GM12878 (cell line): ENCODE measurements at regions not wholly inside any gene's neighbourhood (a gene's known extent, or its start where the extent isn't known, plus 50 kb on each side); places are given as distances from the start of the nearest gene placed in this dataset.

Source experiments
- ATAC-seq: fragments of 200-7000 bp; cut with Tn5 transposase; 3 replicates; pipeline ENCODE4 v1.9.1; 2020; ENCODE audit warnings: mild to moderate bottlenecking, moderate library complexity
- BruUV-seq: library from RNA; stranded (reverse); fragments of 400-500 nt; replicated peaks from 2 replicates; lab custom pipeline; 2021; lab: Mats Ljungman, UMichigan
- CTCF ChIA-PET: fragments of 300-600 bp; sonication (Branson Sonifier 250); formaldehyde crosslinking; extraction: SDS; loops from one replicate; lab custom pipeline; 2021; ENCODE audit warnings: inconsistent platforms; lab: Yijun Ruan, JAX
- POLR2A ChIA-PET: fragments of 350-600 bp; formaldehyde crosslinking; extraction: SDS; loops from one replicate; lab custom pipeline; 2021; ENCODE audit warnings: inconsistent platforms; lab: Charles Lee
- RAD21 ChIA-PET: fragments of 300-600 bp; sonication (Branson Sonifier 250); formaldehyde crosslinking; loops from one replicate; lab custom pipeline; 2023; ENCODE audit warnings: antibody characterized with exemption; ENCODE audit not compliant: unreplicated experiment; lab: Charles Lee
- SMC1A ChIA-PET: fragments of 300-600 bp; sonication (Branson Sonifier 250); formaldehyde crosslinking; loops from one replicate; lab custom pipeline; 2023; ENCODE audit not compliant: unreplicated experiment, uncharacterized antibody; lab: Charles Lee
- DNase-seq: peaks from one replicate; pipeline ENCODE4 v3.0.0-alpha.2; 2011; ENCODE audit warnings: low read depth, low spot score
- FAIRE-seq: peaks from 3 replicates; lab custom pipeline; 2011; peaks lifted over from hg19 to GRCh38; lab: Jason Lieb, UNC
- H2AFZ ChIP-seq: 2 replicates; pipeline ENCODE4 v1.6.0; 2011; ENCODE audit warnings: low read depth, low read length, control low read depth; ENCODE audit not compliant: control insufficient read depth
- H3K27ac ChIP-seq: 2 replicates; pipeline ENCODE4 v1.5.1; 2011; ENCODE audit warnings: control low read depth; ENCODE audit not compliant: control insufficient read depth, insufficient read depth
- H3K27me3 ChIP-seq, 2 experiments: replicated peaks in 1 of 2; 2 replicates each; pipeline versions ENCODE4 v1.6.0 to v1.6.1; 2011; ENCODE audit warnings: low read length in 1 of 2; ENCODE audit not compliant: control insufficient read depth in 2 of 2, insufficient read depth in 2 of 2
- H3K36me3 ChIP-seq, 2 experiments: 2 replicates each; pipeline ENCODE4 v1.5.1; 2011; ENCODE audit warnings: low read length in 1 of 2; ENCODE audit not compliant: control insufficient read depth in 2 of 2, insufficient read depth in 2 of 2
- H3K4me1 ChIP-seq: 2 replicates; pipeline ENCODE4 v1.6.1; 2011; ENCODE audit warnings: mild to moderate bottlenecking, low read length, moderate library complexity, mixed read lengths; ENCODE audit not compliant: control insufficient read depth, insufficient read depth
- H3K4me2 ChIP-seq: 2 replicates; pipeline ENCODE4 v1.6.0; 2011; ENCODE audit warnings: control low read depth; ENCODE audit not compliant: control insufficient read depth, insufficient read depth
- H3K4me3 ChIP-seq: fragments of 200-600 bp; sonication (generic); 2 replicates; pipeline ENCODE4 v1.5.1; 2016
- H3K79me2 ChIP-seq: 2 replicates; pipeline ENCODE4 v1.6.0; 2011; ENCODE audit warnings: low read length; ENCODE audit not compliant: control insufficient read depth, insufficient read depth
- H3K9ac ChIP-seq: 2 replicates; pipeline ENCODE4 v1.8.0; 2011; ENCODE audit warnings: low read length, control low read depth, mixed read lengths; ENCODE audit not compliant: control insufficient read depth, insufficient read depth
- H3K9me3 ChIP-seq: replicated peaks from 3 replicates; pipeline ENCODE4 v1.5.1; 2011; ENCODE audit warnings: mild to moderate bottlenecking, low read length; ENCODE audit not compliant: control insufficient read depth, insufficient read depth
- H4K20me1 ChIP-seq: 2 replicates; pipeline ENCODE4 v1.6.0; 2011; ENCODE audit not compliant: control insufficient read depth, insufficient read depth
- CHD1 ChIP-seq: IDR thresholded peaks from 2 replicates; pipeline ENCODE4 v1.6.1; 2012; ENCODE audit warnings: low read depth, low read length, improper control_type of control experiment
- CREM ChIP-seq: IDR thresholded peaks from 2 replicates; pipeline ENCODE4 v1.6.1; 2014; ENCODE audit warnings: antibody characterized with exemption, low read depth
- JUNB ChIP-seq: IDR thresholded peaks from 2 replicates; pipeline ENCODE4 v1.6.1; 2016; ENCODE audit warnings: antibody characterized with exemption, mild to moderate bottlenecking
- KAT2A ChIP-seq: conservative IDR thresholded peaks from 2 replicates; pipeline ENCODE4 v1.6.1; 2011; ENCODE audit warnings: low read depth, low read length; ENCODE audit not compliant: control insufficient read depth
- KLF5 ChIP-seq: fragments of 450-650 bp; IDR thresholded peaks from 2 replicates; pipeline ENCODE4 v1.6.1; 2014; ENCODE audit warnings: mild to moderate bottlenecking; ENCODE audit not compliant: partially characterized antibody
- RAD51 ChIP-seq: fragments of 450-650 bp; IDR thresholded peaks from 2 replicates; pipeline ENCODE4 v1.6.1; 2016; ENCODE audit warnings: moderate library complexity, mild to moderate bottlenecking, inconsistent platforms
- RB1 ChIP-seq: fragments of 450-650 bp; formaldehyde crosslinking; IDR thresholded peaks from 2 replicates; pipeline ENCODE4 v1.6.1; 2017; ENCODE audit warnings: mild to moderate bottlenecking, borderline replicate concordance
- RBBP5 ChIP-seq: fragments of 200-600 bp; sonication (generic); conservative IDR thresholded peaks from 2 replicates; pipeline ENCODE4 v1.6.1; 2016
- STAT1 ChIP-seq: fragments of 450-650 bp; conservative IDR thresholded peaks from 2 replicates; pipeline ENCODE4 v1.6.1; 2014; ENCODE audit warnings: antibody characterized with exemption, mild to moderate bottlenecking
- WGBS: methylation state at CpG from one replicate; pipeline ENCODE4 v1.1.6; 2016; ENCODE audit warnings: low lambda C conversion rate; ENCODE audit not compliant: insufficient replicate concordance, insufficient coverage; ENCODE audit errors: missing lambda C conversion rate; 5-methylcytosine and 5-hydroxymethylcytosine counted together
- in situ Hi-C: fragments of 300-500 bp; cut with MboI; formaldehyde crosslinking; loops from 9 replicates; pipeline ENCODE4 v1.14.3; 2018; ENCODE audit warnings: mixed read lengths
- intact Hi-C: fragments of 100-400 bp; cut with micrococcal nuclease; formaldehyde crosslinking; loops from one replicate; pipeline ENCODE4 v1.14.2; 2022; ENCODE audit not compliant: unreplicated experiment
- TF ChIP-seq, protein P1 (sequence below): fragments of 450-650 bp; IDR thresholded peaks from 2 replicates; pipeline ENCODE4 v1.6.1; 2018; ENCODE audit warnings: mild to moderate bottlenecking, low read depth, moderate library complexity; ENCODE audit not compliant: partially characterized antibody
- TF ChIP-seq, protein P2 (sequence below): fragments of 450-650 bp; IDR thresholded peaks from 2 replicates; pipeline ENCODE4 v1.6.1; 2017; ENCODE audit warnings: antibody characterized with exemption, mild to moderate bottlenecking, moderate library complexity

DNA sequence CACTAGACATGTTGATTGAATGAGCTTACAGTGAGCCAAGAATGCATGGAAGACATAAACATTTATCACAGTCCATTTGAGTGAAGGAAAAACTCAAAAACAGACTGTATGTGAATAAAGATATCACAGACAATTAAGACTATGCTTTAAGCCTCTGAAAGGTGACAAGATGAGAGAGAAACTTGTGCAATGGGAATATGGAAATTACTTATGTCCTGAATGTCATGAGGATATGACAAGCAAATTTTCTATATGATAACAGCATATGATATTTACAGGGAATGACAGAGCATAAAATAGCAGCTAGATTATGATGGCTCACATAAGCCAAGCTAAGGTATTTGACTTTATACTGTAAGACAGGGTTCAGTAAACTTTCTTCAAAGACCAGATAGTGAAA, 1153.1 kb upstream of the USP15 start (continued):
- TF ChIP-seq, protein P1, sequence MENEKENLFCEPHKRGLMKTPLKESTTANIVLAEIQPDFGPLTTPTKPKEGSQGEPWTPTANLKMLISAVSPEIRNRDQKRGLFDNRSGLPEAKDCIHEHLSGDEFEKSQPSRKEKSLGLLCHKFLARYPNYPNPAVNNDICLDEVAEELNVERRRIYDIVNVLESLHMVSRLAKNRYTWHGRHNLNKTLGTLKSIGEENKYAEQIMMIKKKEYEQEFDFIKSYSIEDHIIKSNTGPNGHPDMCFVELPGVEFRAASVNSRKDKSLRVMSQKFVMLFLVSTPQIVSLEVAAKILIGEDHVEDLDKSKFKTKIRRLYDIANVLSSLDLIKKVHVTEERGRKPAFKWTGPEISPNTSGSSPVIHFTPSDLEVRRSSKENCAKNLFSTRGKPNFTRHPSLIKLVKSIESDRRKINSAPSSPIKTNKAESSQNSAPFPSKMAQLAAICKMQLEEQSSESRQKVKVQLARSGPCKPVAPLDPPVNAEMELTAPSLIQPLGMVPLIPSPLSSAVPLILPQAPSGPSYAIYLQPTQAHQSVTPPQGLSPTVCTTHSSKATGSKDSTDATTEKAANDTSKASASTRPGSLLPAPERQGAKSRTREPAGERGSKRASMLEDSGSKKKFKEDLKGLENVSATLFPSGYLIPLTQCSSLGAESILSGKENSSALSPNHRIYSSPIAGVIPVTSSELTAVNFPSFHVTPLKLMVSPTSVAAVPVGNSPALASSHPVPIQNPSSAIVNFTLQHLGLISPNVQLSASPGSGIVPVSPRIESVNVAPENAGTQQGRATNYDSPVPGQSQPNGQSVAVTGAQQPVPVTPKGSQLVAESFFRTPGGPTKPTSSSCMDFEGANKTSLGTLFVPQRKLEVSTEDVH = no peak
- no peak for TF ChIP-seq RAD51

DNA sequence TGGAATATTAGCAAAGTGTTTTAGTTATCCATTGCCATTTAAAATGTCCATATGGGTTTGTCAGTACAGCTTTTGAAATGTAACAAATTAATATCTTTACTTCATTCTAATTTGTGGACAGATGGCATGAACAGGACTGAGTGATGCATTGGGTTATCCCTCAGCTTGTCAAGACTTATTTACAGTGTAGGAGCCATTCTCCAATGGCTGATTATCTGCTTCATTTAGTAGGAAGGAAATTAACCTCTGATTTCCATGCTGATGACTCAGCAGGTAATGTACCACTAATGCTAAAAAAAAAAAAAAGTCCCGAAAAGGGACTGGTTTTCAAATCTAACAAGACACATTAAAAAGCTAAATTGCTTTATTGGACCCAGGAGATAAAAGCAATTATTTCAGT, 1149.0 kb upstream of the USP15 start:
- no peaks in the 10 kb centered on the region for H3K79me2 ChIP-seq
- H3K9ac ChIP-seq = no peak overlapping the region
- ChIA-PET POLR2A (interaction anchor here (0.7 kb wide), 1 partner anchor 1957 kb away, joined by 4 read pairs; no protein-coding TSS in a partner anchor), RAD21 (no interaction called here), SMC1A (interaction anchor here (0.9 kb wide), 1 partner anchor 13 kb away, joined by 3 read pairs; no protein-coding TSS in a partner anchor), CTCF (no interaction called here)
- ATAC-seq = no peak
- intact Hi-C loops (no loop called here), in situ Hi-C loops (no loop called here)
- no peak overlapping the region for H3K27ac ChIP-seq
- BruUV-seq = no TSS peak
- no peak for TF ChIP-seq KLF5
- no peak for TF ChIP-seq KAT2A
- no peak for TF ChIP-seq STAT1
- TF ChIP-seq RBBP5 = no peak
- no peak for TF ChIP-seq CREM
- TF ChIP-seq, protein P2, sequence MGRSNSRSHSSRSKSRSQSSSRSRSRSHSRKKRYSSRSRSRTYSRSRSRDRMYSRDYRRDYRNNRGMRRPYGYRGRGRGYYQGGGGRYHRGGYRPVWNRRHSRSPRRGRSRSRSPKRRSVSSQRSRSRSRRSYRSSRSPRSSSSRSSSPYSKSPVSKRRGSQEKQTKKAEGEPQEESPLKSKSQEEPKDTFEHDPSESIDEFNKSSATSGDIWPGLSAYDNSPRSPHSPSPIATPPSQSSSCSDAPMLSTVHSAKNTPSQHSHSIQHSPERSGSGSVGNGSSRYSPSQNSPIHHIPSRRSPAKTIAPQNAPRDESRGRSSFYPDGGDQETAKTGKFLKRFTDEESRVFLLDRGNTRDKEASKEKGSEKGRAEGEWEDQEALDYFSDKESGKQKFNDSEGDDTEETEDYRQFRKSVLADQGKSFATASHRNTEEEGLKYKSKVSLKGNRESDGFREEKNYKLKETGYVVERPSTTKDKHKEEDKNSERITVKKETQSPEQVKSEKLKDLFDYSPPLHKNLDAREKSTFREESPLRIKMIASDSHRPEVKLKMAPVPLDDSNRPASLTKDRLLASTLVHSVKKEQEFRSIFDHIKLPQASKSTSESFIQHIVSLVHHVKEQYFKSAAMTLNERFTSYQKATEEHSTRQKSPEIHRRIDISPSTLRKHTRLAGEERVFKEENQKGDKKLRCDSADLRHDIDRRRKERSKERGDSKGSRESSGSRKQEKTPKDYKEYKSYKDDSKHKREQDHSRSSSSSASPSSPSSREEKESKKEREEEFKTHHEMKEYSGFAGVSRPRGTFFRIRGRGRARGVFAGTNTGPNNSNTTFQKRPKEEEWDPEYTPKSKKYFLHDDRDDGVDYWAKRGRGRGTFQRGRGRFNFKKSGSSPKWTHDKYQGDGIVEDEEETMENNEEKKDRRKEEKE = no peak
- no peak for TF ChIP-seq RB1
- no peak for TF ChIP-seq CHD1
- TF ChIP-seq JUNB = no peak
- no peak overlapping the region for H3K4me3 ChIP-seq
- H3K36me3 ChIP-seq = no peaks in the 10 kb centered on the region
- no peak overlapping the region for H3K4me2 ChIP-seq
- no peak for DNase-seq
- no peaks in the 10 kb centered on the region for H3K9me3 ChIP-seq
- no peaks in the 10 kb centered on the region for H3K27me3 ChIP-seq
- H2AFZ ChIP-seq = no peak overlapping the region
- no peaks in the 10 kb centered on the region for H4K20me1 ChIP-seq
- H3K4me1 ChIP-seq = no peaks in the 10 kb centered on the region
- FAIRE-seq = no peak
- WGBS = 38% methylated on average over 1 of the region's 1 CpG
